HG02610 (cell line): ENCODE measurements at regions not wholly inside any gene's neighbourhood (a gene's known extent, or its start where the extent isn't known, plus 50 kb on each side); places are given as distances from the start of the nearest gene placed in this dataset.

Experiments used
- ATAC-seq: cut with Tn5 transposase; IDR thresholded peaks from one replicate; pipeline ENCODE4 v1.9.1; 2021; ENCODE audit warnings: mild to moderate bottlenecking, moderate library complexity; ENCODE audit not compliant: unreplicated experiment

DNA sequence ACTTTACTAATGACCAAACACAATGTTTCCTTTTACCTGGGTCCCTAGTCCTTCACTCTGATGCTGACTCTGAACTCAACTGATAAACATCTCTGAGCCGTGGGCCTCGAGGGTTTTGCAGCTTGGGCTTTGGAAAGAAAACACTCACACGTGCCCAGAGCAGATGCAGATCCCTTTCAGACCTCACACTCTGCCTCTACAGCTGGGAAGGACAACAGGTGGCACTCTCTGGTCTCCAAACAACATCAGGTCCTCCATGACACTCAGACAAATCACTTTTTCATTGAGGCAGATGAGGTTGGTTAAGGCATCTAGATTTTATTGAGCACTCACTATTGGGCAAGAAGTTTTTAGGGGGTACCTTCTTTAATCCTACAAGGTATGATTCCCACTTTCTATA, 64.7 kb upstream of the NTRK3 start:
- ATAC-seq: no peak

- no peak for ATAC-seq
Observed at GRCh38 chr15:88316586-88316985, 60.0 kb upstream of the NTRK3 start.

DNA sequence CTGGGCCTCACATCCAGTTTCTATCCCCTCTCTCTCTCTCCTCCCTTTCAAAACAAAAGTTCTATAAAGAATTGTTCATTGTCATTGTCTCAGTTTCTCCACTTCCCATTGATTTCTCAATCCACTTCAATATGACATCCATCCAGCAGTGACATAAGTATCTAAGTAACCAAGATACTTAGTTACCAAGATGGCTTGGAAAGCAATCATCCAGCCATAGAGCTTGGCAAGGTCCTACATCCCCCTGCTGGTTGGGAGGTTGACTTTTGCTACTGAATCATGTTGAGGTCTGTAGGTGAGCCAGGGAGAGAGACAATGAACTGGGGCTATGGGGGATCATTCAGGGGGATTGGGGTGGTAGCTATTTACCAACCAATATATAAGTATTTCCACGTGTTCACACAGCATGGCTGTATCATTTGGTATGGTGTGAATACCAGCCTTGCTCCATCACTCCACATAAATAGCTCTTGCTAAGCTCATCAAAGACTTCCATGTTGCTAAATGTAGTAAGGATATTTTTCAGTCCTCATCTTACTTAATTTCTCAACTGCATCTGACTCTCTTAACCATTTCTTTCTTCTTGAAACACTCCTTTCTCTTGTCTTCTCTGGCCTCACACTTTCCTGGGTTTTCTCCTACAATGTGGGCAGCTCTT, 58.8 kb upstream of the NTRK3 start:
- no peak for ATAC-seq

GRCh38 chr15:88312941-88313579, 56.5 kb upstream of the NTRK3 start:
- no peak for ATAC-seq

GRCh38 chr15:88309363-88309762, 52.8 kb upstream of the NTRK3 start:
- no peak for ATAC-seq

DNA sequence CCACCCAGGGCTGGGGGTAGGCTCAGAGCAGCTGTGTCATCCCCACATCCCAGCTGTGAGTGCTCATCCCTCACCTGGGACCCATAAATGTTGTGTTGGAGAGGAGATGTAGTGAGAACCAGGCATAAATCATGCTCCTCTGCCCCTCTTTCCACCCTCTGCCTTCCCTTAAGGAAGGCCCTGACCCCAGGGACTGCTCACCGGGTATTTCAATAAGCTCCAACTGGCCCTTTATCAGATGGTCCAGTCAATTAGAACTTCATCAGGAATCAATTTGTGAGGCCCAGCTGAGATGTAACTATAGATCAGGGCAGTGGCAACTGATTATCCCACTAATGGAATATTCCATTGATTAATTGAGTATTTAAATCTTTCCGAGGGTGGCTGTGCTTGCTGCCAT, 50.8 kb upstream of the NTRK3 start:
- no peak for ATAC-seq
